ENCODE measurements at regions not wholly inside any gene's neighbourhood (a gene's known extent, or its start where the extent isn't known, plus 50 kb on each side); places are given as distances from the start of the nearest gene placed in this dataset.
"Not testable (repeated sequence)": the region's sequence is repeated elsewhere in the genome, so short reads cannot be mapped to it uniquely, and the experiment has no call there.

DNA sequence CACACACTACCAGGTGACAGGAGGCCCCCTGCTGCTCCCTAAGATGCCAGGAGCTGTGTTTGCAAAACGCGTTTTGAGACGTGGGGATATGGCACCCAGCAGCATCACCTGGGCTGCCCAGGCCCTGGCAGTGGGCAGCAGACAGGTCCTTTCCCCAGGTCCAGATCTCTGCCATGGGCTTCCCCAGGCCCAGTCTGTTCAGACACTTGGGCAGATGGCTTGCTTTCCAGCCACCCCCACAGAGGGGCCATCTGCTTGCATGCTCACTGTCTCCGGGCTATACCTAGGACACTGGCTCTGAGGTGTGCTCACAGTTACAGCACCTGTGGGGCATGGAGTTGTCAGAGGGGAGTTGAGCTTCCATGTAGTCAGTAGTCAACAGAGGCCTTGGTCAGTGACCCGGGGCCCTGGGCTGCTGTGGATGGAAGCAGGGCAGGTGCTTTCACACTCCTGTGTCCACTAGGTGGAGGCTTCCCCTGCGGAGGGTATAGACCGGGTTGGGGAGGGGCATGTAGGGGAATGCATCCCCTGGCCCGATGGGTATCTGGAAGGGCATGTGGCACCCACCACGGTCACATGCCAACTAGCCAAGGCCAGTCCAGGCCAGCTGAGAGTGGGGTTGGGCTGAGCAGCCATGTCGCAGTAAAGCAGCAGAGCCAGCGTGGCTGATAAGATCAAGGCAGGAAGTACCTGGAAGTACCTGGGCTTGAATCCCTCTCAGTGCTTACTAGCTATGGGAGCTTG is 185.4 kb upstream of the SLC24A3 start:
- FAIRE-seq: no peak

- no peak for FAIRE-seq
Measured at GRCh38 chr20:19027971-19028370, 184.5 kb upstream of the SLC24A3 start.

DNA sequence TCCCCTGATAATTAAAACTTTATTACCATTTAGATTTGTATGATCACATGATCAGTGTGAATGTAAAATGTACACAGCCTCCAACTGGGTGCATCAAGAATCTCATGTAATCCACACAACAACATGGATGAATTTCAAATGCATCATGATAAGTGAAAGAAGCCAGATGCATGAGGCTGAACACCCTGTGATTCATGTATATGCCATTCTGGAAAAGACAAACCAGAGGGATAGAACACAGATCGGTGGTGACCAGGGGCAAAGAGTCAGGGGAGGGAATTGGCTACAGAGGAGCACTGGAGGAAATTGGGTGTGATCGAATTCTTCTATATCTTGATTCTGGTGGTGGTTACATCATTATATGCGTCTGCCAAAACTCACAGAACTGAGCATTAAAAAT is 170.7 kb upstream of the SLC24A3 start:
- no peak for FAIRE-seq

GRCh38 chr20:19045371-19045770 is 167.1 kb upstream of the SLC24A3 start:
- FAIRE-seq: no peak

GRCh38 chr20:19047040-19047950 is 165.1 kb upstream of the SLC24A3 start:
- FAIRE-seq: no peak

DNA sequence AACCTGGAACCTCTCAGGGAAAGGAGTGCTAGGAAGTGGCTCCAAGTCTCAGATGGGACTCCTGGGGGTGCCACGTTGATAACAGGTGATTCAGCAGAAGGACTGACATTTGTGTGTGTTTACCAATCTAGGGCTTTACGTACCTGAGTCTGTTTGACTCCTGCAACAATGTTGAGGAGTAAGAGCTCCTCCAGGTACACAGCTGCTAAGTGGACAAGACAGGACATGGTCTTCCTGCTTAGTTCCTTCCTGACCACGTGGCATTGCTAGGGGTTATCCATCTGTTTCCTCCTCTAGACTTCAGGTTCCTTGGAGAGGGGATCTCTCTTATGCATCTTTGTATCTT is 164.5 kb upstream of the SLC24A3 start:
- no peak for FAIRE-seq

DNA sequence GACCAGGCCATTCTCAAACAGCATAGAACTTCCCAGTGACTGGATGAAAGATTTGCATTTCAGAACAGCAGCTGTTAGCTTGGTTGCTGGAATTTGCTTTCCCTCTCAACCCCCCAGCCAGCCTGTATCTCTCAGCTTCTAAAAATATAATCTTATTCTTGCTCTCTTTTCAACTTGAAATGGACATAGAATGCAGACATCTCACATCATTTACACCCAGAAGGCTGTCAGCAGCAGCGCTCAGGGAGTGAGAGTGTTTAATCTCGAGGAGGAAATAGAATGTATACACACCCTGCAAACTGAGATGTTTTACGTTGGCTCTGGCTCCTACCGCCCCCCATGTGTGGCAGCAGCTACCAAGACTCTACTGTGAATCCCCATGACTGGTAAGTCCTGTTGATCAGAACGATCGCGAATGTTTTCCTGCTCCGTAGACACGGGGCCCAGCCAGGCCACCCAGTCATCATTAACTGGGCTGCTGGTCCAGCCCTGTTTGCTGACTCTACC is 163.4 kb upstream of the SLC24A3 start:
- no peak for FAIRE-seq

- FAIRE-seq: no peak
Measured at GRCh38 chr20:19049514-19049913, 162.9 kb upstream of the SLC24A3 start.

- FAIRE-seq: no peak
Measured at GRCh38 chr20:19056909-19057308, 155.5 kb upstream of the SLC24A3 start.

DNA sequence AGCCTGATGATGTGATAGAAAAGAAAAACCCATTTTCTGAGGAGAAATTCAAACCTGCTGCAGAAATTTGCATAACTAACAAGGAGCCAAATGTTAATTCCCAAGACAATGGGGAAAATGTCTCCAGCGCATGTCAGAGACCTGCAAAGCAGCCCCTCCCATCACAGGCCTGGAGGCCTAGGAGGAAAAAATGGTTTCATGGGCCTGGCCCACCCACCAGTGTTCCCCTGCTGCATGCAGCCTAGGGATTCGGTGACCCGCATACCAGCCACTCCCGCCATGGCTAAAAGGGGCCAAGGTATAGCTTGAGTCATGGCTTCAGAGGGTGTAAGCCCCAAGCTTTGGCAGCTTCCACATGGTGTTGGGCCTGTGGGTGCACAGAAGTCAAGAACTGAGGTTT is 147.7 kb upstream of the SLC24A3 start:
- FAIRE-seq: not testable (repeated sequence)

DNA sequence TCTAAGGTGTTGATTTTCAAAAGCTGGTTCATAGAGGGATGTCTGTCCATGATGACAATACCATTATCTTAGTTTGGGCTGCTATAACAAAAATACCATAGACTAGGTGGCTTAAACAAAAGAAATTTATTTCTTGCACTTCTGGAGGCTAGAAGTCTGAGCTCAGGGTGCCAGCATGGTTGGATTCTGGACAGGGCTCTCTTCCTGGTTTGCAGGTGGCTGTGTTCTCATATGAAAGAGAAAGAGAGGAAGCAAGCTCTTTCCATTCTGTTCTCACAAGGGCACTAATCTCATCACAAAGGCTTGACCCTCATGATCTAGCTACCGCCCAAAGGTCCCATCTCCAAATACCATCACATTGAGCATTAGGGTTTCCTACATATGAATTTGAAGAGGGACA is 144.5 kb upstream of the SLC24A3 start:
- FAIRE-seq: no peak

- FAIRE-seq: no peak
Measured at GRCh38 chr20:19070026-19070425, 142.4 kb upstream of the SLC24A3 start.

GRCh38 chr20:19070681-19071445 is 141.6 kb upstream of the SLC24A3 start:
- FAIRE-seq: no peak

DNA sequence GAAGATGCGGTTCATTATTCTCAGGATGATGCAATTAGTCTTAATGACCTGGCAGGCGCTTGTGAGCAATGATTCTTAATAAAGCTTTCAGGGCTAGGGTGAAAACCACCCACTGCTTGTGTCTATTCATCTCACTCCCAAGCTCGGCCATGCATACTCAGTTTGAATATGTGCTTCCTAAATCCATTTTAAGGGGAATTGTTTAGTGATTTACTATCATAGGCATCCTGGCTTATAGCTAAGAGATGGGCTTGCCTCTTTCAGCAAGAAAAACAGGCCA is 141.1 kb upstream of the SLC24A3 start:
- no peak for FAIRE-seq

- no peak for FAIRE-seq
Measured at GRCh38 chr20:19071902-19072498, 140.4 kb upstream of the SLC24A3 start.

- no peak for FAIRE-seq
Measured at GRCh38 chr20:19072988-19073387, 139.5 kb upstream of the SLC24A3 start.

DNA sequence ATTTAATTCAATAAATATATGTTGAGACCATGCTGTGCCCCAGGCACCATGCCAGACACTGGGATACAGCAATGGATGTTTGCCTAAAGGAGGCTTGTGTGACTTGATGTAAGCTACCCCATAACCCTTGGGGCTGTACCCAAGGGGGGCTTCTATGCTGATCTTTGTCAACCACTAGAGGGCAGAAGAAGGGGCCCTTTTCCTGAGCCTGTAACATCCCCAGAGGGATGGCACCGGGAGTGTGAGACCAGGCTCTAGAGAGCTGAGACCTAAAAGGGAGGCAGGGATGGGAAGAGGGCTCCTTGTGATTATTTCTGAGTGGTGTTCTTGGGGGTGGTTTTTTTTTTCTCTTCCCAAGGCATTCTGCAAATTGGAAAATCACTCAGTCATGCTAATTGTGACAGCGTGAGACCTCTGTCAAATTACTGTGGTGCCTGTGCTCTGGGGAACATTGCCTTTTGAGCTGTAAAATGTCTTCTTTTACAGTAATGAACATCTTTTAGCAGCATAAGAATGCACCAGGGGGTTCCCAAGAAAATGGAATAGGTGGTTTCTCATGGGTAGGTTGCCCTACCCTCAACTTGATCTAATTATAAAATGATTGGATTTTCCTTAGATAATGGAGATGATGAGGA is 138.7 kb upstream of the SLC24A3 start:
- FAIRE-seq: no peak

- FAIRE-seq: no peak
Measured at GRCh38 chr20:19074356-19074755, 138.1 kb upstream of the SLC24A3 start.

DNA sequence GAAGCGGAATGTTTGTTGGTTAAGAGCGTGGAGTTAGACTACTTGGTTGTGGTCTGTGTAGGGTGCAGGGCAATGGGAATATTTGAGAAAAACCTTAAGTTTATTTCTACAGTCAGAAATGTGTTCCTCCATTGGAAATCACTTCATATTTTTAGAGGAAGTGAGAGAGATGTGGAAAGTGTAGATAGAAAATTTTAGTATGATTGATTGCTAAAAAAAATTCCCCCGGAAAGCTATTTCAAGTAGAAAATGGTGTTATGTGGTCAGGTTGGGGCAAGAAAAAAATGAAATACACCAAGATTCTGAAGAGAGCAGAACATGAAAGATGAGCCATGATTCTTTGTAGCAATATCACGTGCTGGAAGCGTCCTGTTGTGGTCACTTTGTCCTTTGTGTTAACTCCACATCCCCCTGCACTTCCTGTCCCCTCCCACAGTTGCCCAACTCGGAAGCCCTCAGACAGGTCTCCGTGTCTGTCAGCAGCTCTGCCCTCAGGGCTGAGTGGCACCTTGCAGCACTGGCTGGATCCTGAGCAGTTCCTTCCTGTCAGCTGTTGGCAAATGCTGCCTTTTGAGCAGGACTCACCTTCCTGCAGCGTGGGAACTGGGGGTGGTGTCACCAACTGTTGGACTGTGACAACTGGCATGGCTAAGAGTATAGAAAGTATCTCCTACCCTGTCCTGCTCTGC is 137.5 kb upstream of the SLC24A3 start:
- no peak for FAIRE-seq

GRCh38 chr20:19077370-19078220 is 134.8 kb upstream of the SLC24A3 start:
- no peak for FAIRE-seq
